ENCODE measurements at regions not wholly inside any gene's neighbourhood (a gene's known extent, or its start where the extent isn't known, plus 50 kb on each side); places are given as distances from the start of the nearest gene placed in this dataset.
"Not testable (repeated sequence)": the region's sequence is repeated elsewhere in the genome, so short reads cannot be mapped to it uniquely, and the experiment has no call there.

GRCh38 chr11:96794152-96794551 is 404.3 kb downstream of the JRKL start:
- no peak for DNase-seq

DNA sequence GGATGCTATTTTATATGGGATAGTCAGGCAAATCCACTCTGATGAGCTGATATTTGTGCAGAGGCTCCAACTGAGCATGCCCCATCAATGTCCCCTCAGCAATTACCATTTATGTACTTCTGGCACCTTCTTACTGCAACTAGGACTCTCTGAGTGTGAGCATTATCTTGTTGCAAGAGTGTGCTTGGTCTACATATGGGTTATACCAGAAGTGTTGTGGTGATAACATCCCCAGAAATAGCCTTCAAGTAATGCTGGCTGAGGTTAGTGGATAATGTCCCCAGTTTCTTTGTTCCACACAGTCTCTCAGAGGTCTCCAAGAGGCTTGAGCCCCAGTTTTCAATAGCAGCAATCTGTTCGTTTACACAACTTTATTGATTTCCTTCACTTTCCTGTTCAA is 408.6 kb downstream of the JRKL start:
- no peak for DNase-seq

GRCh38 chr11:96815236-96815635 is 425.4 kb downstream of the JRKL start:
- no peak for DNase-seq

- no peak for DNase-seq
Observed at GRCh38 chr11:96817482-96818399, 427.9 kb downstream of the JRKL start.

- no peak for DNase-seq
Observed at GRCh38 chr11:96827164-96827563, 437.4 kb downstream of the JRKL start.

- no peak for DNase-seq
Observed at GRCh38 chr11:96841792-96842191, 452.0 kb downstream of the JRKL start.

DNA sequence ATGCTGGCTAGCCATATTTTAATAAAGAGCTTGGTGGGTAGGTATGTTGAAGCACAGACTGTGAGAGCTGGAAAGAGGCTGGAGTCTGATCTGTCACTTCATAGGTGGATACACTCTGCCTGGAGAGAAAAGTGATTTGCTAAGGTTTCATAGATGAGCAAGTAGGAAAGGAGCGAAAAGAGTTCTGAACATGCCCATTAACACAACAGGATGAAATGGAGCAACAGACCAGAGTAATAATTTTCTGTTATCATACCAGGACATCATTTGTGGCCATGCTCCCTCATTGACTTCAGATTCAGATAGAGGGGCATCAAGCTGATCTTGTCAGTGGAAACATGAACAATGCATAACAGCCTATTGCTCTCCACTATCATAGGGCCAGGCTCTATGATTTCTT is 452.9 kb downstream of the JRKL start:
- no peak for DNase-seq

GRCh38 chr11:96854425-96854824 is 464.6 kb downstream of the JRKL start:
- no peak for DNase-seq

DNA sequence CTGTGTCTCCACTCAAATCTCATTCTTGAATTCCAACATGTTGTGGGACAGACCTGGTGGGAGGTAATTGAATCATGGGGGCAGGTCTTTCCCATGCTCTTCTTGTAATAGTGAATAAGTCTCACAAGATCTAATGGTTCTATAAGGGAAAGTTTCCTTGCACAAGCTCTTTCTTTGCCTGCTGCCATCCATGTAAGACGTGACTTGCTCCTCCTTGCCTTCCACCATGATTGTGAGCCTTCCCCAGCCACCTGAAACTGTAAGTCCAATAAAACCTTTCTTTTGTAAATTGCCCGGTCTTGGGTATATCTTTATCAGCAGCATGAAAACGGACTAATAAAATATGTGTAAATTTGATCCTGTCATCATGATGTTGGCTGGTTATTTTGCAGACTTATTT is 471.9 kb downstream of the JRKL start:
- DNase-seq = not testable (repeated sequence)

GRCh38 chr11:96863520-96863919 is 473.7 kb downstream of the JRKL start:
- DNase-seq = no peak

GRCh38 chr11:96865020-96865419 is 475.2 kb downstream of the JRKL start:
- no peak for DNase-seq

- DNase-seq = no peak
Observed at GRCh38 chr11:96869207-96869606, 479.4 kb downstream of the JRKL start.

- no peak for DNase-seq
Observed at GRCh38 chr11:96875712-96876111, 485.9 kb downstream of the JRKL start.

GRCh38 chr11:96878299-96879051 is 488.7 kb downstream of the JRKL start:
- no peak for DNase-seq

DNA sequence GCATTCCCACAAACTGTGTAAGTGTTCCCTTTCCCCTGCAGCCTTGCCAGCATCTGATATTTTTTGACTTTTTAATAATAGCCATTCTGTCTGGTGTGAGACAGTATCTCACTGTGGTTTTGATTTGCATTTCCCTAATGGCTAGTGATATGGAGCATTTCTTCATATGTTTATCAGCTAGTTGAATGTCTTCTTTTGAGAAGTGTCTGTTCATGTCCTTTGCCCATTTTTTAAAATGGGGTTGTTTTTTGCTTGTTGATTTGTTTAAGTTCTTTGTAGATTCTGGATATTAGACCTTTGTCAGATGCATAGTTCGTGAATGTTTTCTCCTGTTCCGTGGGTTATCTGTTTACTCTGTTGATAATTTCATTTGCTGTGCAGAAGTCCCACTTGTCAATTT is 492.8 kb downstream of the JRKL start:
- DNase-seq = not testable (repeated sequence)

DNA sequence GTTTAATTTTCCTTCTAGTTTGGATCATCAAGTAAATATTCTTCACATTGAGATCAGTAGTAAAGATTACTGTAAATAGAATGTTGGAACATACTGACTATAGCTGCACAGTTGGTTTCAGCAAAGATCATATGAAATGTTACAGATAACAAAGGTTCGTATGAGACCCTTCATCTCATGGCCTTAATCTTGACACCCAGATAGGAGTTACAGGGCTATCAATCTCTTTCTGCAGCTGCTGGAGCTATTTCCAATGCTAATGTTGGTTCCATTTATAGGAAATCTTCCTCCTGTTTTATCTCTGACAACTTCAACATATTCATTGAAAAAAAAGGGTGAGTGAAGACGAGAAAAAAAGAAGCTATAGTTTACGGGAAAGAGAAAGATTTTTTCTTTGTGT is 495.6 kb downstream of the JRKL start:
- DNase-seq = no peak

GRCh38 chr11:96885912-96886311 is 496.1 kb downstream of the JRKL start:
- no peak for DNase-seq

DNA sequence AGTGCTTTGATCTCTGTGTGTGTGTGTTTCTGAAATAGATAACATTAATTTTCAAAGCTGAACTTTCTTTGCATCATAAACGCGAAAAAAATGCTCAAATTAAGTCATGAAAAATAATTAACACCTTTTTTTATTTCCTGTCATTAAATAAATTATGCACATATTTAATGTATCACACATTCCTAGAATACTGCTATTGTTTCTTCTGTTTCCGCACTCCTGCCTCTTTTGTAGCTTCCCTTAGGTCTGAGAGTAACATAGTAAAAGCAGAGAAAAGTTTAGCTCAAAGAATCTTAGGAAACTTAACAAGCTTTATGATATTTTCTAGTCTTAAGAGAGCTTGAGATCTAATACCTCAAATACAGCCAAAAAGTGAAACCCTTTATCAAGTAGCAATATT is 504.2 kb downstream of the JRKL start:
- no peak for DNase-seq

GRCh38 chr11:96894587-96894986 is 504.8 kb downstream of the JRKL start:
- no peak for DNase-seq

DNA sequence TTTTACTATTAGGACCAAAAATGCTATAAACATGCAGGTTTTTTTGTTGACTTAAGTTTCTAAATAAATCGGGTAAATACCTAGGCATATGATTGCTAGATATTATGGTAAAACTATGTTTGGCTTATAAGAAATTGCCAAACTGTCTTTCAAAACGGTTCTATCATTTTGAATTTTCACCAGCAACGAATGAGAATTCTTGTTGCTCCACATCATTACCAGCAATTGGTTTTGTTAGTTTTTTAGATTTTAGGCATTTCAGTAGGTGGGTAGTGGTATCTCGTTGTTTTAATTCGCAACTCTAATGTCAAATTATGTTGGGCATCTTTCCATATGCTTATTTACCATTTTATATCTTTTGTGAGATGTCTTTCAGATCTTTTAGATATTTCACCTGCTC is 510.2 kb downstream of the JRKL start:
- DNase-seq = no peak

DNA sequence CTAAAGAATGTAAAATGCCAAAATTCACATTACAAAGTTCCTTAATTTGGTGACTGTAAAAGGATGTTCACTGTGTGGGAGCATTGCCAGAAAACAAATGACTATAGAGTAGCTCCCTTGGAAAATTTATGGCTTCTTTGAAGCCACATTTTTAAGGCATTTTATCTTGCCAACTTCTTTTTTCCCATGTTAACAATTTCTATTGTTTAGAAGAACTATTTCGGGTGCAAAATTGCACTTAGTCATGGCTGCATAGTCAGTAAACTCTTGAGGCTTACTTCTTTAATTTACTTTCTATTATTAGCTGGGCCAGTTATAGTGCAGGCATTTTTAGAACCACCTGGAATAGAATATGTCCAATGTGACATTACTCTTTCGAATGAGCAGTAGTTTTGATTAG is 515.3 kb downstream of the JRKL start:
- DNase-seq = no peak

GRCh38 chr11:96905663-96906062 is 515.9 kb downstream of the JRKL start:
- peak; percentile 2 for DNase-seq

- no peak for DNase-seq
Observed at GRCh38 chr11:96906476-96906875, 516.7 kb downstream of the JRKL start.

- no peak for DNase-seq
Observed at GRCh38 chr11:96925862-96926261, 536.0 kb downstream of the JRKL start.
